HG02798 (cell line): ENCODE measurements at regions not wholly inside any gene's neighbourhood (a gene's known extent, or its start where the extent isn't known, plus 50 kb on each side); places are given as distances from the start of the nearest gene placed in this dataset.
"Not testable (repeated sequence)": the region's sequence is repeated elsewhere in the genome, so short reads cannot be mapped to it uniquely, and the experiment has no call there.

Experiments
- ATAC-seq: cut with Tn5 transposase; IDR thresholded peaks from one replicate; pipeline ENCODE4 v1.9.1; 2021; ENCODE audit warnings: mild to moderate bottlenecking; ENCODE audit not compliant: unreplicated experiment, poor library complexity

DNA sequence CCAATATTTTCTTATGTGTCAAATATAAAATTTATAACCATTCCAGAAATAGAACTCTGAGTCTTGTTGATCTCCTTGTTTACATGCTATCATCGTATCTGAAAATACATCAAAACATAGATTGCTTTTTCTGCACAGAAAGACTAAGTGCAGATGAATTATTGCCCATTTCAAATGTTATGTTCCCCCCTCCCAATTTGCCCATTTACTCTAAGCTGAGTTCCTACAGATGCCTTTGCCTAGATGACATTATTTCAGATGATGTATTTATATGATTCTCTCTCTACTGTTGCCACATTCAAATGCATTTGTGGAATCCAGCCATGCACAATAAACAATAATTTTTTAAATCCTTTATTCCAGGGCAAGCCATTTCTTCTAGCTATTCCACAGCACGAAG is 810.1 kb upstream of the MGAT4C start:
- no peak for ATAC-seq

DNA sequence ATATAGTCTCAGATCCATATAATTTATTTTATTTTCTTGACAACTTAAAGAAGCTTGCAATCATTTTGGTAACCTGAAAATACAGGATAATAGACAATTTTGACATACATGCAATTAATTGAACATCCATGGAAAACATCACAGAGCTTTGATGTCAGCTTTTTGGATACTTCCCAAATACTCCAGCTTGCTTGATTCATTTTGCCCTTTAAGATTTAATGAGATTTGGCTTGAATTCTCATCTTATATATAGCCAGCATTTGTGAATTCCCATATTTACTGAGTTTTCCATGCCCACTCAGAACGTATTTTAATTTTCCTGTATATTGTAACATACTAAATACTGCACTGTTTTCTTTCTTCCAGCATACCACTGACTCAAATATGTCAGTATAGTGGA is 803.0 kb upstream of the MGAT4C start:
- ATAC-seq: no peak

DNA sequence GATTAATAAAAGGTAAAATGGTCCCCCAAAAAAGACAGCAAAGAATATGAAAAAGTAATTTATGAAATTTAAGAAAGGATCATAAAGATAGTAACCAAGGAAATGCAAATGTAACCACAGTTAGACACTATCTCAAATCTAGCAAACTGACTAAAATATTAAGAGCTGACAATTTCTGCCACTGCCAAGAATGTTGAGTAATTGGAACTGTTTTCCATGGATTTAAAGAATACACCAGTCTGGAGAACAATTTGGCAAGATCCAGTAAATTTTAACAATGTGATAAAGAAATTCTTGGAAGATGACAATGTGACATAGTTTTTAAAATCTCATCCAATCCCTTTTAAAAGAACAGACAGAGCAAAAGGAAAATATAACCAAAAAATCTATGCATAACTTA is 798.0 kb upstream of the MGAT4C start:
- ATAC-seq: no peak

DNA sequence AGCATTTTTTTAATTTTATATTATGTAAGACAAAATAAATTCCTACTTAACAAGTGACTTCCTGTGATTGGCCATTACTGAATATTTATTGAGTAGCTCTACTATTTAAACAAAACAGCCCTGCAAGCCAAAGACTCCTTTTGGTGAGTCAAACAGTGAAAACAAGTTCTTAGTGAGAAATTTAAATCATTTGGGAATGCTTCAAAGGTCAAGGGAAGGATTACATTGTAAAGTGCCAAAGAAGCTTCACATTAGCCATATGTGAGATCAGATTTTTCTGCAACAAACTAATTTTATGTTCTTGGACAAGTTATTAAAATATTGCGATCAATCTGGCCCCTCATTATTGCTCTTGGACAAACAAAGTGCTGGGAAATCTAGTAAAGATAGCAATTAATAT is 795.4 kb upstream of the MGAT4C start:
- no peak for ATAC-seq

DNA sequence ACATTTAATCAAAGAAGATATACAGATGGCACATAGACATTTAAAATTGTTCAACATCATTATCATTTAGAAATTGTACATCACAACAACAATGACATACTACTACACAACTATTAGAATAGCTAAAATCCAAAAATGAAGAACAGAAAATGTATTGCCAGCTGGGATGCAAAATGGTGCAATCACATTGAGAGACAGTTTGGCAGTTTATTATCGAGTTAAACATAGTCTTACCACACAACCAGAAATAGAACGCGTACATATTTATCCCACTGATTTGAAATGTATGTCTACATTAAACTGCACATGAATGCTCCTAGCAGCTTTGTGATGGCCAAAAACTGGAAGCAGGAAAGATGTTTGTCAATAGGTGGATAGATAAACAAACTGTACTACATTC is 791.5 kb upstream of the MGAT4C start:
- no peak for ATAC-seq

DNA sequence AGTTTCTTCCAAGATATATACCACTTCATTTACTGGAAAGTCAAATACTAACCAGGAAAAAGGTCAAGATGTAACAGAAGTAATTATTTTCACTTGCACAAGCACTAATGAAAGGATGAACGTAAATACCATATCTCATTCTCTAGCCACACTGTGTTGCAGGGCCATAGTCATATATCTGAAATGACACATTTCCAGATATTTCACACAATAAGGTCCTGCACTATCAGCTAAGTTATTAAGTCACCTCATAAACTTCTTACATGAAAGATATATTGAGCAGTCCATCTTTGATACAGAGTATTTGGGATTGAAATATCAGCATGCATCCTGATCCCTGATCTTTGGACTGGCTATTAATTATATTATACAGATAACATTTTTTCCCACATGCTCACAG is 783.3 kb upstream of the MGAT4C start:
- no peak for ATAC-seq

DNA sequence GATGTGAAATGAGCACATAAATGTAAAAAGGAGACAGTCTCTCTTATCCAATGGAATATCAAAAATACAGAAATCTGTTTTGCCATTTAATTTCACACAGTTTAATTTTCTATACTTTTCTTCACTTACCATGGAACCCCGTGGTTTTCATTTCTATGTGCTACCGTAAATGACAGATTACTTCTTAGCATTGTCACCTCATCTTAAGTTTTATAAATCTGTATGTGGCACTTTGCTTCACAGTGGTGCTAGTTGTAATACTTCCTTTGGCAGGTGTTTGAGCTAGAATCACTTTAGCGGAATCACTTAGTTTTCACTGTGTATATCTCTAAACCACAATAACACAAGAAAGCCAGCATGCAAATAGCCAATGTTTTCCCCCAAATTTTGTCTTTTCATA is 781.9 kb upstream of the MGAT4C start:
- ATAC-seq: no peak

DNA sequence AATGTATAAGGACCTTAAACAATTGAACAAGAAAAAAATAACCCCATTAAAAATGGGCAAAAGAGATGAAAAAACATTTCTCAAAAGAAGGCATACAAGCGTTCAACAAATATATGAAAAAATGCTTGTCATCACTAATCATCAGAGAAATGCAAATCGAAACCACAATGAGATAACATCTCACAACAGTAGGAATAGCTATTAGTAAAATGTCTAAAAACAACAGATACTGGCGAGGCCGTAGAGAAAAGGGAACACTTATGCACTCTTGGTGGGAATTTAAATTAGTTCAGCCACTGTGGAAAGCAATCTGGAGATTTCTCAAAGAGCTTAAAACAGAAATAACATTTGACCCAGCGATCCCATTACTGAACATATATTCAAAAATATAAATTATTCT is 769.8 kb upstream of the MGAT4C start:
- no peak for ATAC-seq

DNA sequence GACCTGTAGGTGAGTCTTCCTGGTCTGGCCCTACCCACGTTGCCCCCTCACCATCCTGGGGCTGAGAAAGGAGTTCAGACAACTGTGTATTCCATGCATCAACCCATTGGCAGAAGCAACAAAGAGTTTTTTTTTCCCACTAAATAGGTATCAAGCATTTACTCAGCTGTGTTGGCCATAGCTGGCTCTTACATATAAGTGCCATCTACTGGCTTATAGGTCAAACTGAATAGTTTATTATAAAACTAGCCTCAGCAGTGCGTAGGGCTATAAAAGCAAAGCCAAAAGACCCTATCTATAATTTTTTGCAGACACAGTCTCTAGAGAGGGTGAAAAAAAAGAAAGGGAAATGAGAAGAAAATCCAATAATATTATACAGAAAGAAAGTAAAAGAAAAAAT is 765.2 kb upstream of the MGAT4C start:
- no peak for ATAC-seq

DNA sequence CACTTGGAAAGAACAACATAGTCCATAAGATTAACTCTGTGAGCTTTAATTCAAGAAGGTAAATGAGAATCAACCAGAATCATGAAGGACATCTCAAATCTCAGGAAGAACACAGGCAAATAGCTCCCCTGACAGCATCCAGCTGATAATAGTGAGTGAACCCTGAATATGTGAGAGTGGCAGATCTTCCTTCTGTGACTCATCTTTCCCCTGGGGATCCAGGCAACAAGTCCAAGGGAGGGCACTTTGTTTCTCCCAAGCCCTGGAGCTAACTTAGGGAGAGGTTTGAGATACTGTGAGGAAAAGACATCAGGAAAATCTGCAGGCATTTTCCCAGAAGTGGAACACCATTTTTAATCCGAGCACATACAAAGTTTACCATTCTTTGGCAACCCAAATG is 763.9 kb upstream of the MGAT4C start:
- ATAC-seq: no peak

DNA sequence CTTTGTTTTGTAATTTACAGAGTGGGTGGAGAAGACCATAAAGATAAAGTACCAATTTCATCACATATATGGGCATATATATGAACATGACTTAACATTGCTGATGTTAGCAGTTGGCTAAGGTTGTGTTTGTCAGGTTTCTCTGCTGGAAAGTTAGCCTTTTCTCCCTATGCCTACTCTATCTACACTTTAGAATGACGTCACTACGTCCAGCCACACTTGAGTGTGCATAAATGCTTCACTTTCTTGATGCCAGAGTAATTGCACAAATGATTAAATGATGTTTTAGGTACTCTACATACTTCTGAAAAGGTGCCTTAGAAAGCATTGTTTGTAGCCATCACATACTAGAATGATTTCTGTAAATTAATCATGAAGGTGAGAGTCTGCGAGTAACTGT is 759.2 kb upstream of the MGAT4C start:
- no peak for ATAC-seq

DNA sequence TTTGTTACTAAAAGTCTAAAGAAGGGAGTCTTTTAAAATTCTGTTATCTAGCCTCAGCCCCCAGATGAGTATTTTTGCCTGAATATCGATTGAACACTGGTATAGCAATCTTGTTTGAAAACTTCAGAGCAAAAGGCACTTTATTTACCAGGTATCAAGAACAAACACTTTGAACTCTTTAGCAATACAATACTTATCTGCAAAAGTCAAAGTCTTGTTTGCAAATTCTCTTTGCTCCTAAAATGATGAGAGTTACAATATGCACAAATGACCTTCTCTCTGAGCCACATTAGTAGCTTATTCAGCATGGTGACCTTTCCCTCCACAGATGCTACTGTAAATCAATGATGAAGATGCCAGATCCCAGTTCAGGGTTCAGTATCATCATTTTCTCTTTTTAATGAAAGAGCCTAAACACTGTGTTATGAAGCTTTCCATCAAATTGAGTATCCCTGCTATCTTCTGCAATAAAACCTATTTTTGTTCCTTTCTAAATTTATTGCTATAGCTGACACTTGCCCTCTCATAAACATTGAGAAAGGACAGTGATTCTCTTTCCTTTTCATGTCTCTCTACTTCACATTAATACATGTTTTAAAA is 752.7 kb upstream of the MGAT4C start:
- ATAC-seq: no peak

DNA sequence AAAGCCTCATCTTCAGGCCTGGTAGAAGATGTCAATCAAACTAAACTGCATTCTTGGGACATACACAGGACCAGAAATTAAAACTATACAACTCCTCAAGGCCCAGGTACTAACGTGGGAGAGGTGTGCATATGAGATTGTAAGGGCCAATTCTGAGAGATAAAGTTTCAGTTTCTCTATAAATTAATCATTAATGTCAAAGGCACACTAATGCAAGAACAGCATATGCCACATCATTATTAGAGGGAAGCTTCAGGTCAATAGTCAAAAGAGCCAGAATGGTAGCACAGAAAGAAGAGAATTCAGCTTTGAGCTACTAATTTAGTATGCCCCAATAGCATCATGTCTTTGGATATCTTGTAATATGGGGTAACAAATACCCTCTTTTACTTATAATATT is 744.9 kb upstream of the MGAT4C start:
- ATAC-seq: no peak

DNA sequence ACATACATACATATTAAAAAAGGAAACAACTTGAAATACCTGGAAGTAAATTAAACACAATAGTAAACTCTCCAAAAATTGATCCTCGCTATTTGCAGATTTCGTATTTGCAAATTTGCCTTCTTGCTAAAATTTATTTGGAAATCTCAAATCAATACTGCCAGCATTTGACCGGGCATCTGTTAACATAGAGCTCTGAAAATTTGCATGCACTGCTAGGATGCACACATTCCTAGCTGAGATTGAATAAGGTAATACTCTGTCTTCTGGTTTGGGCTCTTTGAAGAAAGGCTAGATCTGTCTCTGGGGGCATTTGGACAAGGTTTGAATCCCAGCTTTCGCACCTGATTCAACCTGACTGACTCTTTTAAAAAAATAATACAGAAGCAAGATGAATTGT is 729.1 kb upstream of the MGAT4C start:
- no peak for ATAC-seq

DNA sequence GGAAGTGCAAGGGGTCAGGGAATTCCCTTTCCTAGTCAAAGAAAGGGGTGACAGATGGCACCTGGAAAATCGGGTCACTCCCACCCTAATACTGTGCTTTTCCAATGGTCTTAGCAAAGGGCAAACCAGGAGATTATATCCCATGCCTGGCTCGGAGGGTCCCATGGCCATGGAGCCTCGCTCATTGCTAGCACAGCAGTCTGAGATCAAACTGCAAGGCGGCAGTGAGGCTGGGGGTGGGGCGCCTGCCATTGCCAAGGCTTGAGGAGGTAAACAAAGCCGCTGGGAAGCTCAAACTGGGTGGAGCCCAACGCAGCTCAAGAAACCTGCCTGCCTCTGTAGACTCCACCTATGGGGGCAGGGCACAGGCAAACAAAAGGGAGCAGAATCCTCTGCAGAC is 714.4 kb upstream of the MGAT4C start:
- not testable (repeated sequence) for ATAC-seq

DNA sequence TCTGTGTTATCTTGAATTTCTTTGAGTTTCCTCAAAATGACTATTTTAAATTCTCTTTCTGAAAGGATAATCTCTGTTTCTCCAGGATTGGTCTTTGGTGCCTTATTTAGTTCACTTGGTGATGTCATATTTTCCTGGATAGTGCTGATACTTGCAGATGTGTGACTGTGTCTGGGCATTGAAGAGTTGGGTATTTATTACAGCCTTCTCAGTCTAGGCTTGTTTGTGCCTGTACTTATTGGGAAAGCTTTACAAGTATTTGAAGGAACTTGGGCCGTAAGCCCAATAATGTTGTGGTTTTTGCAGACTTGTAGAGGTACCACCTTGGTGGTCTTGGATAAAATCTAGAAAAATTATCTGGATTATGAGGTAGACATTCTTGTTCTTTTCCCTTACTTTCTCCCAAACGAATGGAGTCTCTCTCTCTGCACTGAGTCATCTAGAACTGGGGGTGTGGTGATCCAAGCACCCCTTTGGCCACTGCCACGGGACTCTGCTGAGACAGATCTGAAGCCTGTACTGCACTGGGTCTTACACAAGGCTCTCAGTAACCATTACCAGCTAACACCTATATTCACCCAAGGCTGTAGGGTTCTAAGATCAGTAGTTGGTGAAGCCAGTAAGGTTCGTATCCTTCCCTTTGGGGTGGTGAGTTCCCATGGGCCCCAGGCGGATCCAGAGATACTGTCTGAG is 703.7 kb upstream of the MGAT4C start:
- no peak for ATAC-seq

DNA sequence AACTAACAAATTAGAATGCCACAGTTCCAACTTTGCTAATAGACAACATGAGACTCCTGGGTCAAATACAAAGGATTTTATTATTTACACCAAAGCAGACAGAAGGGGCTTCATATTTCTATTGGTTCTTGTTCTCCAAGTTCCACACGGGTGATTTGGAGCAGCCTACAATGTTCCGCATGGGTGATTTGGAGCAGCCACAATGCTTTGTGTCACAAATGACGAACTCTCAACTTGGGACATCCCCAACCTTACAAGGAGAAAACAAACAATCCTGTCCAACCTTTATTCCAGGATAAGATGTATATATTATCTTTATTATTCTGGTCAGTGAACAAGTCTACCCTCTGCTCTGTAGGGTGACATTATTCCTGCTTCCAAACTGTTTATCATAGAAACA is 694.3 kb upstream of the MGAT4C start:
- ATAC-seq: no peak

DNA sequence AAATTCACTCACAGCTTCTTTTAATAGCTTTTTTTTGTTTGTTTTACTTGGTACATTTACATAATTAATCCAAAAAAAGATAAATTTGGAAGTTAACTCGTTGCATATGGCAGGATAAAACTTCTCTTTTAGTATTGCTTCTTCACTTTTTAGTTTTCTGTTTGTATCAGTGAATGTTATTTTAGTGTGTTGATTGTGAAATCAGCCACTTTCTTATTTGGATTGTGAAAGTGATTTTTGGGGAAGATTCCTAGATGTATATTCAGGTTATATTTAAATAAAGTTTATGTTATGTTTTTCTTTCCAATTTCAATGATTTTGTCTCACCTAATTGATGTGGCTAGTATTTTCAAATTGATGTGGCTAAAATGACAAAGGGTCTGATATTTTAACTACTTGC is 693.9 kb upstream of the MGAT4C start:
- no peak for ATAC-seq

DNA sequence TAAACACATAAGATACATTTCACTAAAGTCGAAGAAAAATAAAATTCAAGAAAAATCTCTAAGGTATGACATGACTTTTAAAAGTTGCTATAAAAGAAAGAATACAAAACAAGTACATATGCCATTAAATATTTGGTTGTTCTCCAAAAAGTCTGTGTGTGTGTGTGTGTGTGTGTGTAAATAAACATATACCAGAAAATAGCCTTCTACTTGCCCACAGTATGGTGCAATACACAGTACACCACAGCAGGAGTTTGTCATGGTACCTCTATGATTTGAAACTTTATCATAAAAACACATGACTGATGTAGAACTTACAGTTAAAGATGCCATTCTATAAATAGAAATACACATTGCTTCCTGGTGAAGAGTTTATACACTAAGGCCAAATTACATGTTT is 692.7 kb upstream of the MGAT4C start:
- ATAC-seq: no peak

DNA sequence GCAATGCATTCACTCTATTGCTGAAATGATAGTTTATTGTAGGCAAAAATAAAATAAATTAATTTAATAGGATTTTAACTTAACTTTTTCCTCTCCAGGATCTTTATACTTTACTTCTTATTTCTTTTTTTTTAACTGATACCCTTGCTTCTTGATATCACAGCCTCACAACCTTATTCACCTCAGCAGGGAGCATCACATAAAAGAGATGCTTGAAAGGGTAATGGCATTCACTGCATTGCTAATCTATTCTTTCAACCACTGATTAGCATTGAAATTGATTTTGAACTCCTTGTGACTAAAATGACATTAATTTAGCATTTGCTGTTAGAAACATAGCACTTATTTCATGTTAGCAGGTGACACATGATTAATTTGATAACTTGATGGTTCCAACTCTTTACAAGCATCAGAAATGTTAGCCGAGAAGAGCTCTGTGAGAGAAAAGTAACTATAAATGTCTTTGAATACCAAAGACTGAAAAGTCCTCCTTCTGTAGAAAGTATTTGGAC is 689.5 kb upstream of the MGAT4C start:
- no peak for ATAC-seq

DNA sequence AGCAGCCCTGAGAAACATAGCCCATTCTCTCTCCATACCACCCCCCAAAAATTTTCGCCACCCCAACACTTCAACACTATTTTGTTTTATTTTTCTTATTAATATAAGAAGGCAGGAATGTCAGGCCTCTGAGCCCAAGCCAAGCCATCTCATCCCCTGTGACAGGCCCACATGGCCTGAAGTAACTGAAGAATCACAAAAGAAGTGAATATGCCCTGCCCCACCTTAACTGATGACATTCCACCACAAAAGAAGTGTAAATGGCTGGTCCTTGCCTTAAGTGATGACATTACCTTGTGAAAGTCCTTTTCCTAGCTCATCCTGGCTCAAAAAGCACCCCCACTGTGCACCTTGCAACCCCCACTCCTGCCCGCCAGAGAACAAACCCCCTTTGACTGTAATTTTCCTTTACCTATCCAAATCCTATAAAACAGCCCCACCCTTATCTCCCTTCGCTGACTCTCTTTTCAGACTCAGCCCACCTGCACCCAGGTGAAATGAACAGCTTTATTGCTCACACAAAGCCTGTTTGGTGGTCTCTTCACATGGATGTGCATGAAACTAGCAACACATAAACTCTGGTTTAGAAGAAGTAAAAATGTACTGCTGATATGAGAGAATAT is 688.1 kb upstream of the MGAT4C start:
- not testable (repeated sequence) for ATAC-seq

DNA sequence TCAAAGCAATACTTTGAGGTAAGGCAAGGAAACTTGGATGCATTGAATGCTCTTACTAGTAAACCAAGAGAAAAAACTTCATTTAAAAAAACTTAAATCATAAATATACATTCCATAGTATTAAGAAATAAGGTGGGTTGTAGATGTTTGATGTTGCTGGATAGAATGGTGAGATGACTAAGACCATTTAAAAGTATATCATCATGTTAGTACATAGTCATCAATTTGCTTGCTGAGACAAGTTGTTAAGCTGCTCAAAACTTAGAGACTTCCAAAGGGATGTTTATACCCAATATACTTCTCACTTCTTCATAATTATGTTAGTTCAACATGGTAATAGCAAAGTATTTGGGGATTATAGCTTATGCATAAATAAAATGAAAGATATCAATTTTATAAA is 675.5 kb upstream of the MGAT4C start:
- ATAC-seq: no peak
